Activated T-helper 17 cell treated with anti-CD3 and anti-CD28 coated beads, Interleukin-2, amount 50 U/mL, for 72 hours (primary cell): ENCODE measurements at regions not wholly inside any gene's neighbourhood (a gene's known extent, or its start where the extent isn't known, plus 50 kb on each side); places are given as distances from the start of the nearest gene placed in this dataset.
A peak's percentile ranks its signal among the peaks of the same experiment; 100 is the strongest.
"Not testable (repeated sequence)": the region's sequence is repeated elsewhere in the genome, so short reads cannot be mapped to it uniquely, and the experiment has no call there.

Experiments
- ATAC-seq: fragments of 150-1000 bp; cut with Tn5 transposase; replicated peaks from 2 replicates; pipeline ENCODE4 v1.10.0; 2021; ENCODE audit warnings: mild to moderate bottlenecking, moderate library complexity
- H3K27ac Mint-ChIP-seq: one replicate; pipeline ENCODE4 v1.8.0; 2022; ENCODE audit warnings: mixed read lengths
- H3K27me3 Mint-ChIP-seq: one replicate; pipeline ENCODE4 v1.8.0; 2022; ENCODE audit warnings: mixed read lengths
- H3K36me3 Mint-ChIP-seq: one replicate; pipeline ENCODE4 v1.8.0; 2022; ENCODE audit warnings: low read depth, mild to moderate bottlenecking, mixed read lengths
- H3K4me1 Mint-ChIP-seq: one replicate; pipeline ENCODE4 v1.8.0; 2022; ENCODE audit warnings: mixed read lengths
- H3K4me3 Mint-ChIP-seq: one replicate; pipeline ENCODE4 v1.8.0; 2022; ENCODE audit warnings: mild to moderate bottlenecking, mixed read lengths
- H3K9me3 Mint-ChIP-seq: one replicate; pipeline ENCODE4 v1.8.0; 2022; ENCODE audit warnings: mixed read lengths

DNA sequence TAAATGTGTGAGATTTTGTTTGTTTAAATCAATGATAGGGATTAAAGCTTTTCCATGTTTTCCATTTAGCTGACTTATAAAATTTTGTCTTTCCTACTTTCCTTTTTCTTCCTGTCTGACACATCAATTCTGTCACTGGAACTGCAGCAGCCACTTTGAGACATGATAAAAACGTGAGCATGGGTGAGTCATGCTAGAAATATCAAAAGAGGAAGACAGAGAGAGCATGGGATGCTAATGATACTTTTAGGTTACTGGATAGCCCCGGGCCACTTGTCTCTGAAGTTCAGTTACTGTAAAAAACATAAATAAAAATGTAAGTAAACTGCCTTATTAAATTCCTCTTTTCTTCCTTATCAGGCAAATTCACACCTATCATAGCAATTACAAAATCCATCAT, 1332.0 kb upstream of the PCDH20 start:
- no peak overlapping the region for H3K27ac Mint-ChIP-seq
- H3K9me3 Mint-ChIP-seq, result peaks cover 14% of the 10 kb centered on the region
- ATAC-seq, result no peak
- no peaks in the 10 kb centered on the region for H3K36me3 Mint-ChIP-seq
- no peaks in the 10 kb centered on the region for H3K4me1 Mint-ChIP-seq
- H3K4me3 Mint-ChIP-seq, result no peak overlapping the region
- H3K27me3 Mint-ChIP-seq, result no peaks in the 10 kb centered on the region

DNA sequence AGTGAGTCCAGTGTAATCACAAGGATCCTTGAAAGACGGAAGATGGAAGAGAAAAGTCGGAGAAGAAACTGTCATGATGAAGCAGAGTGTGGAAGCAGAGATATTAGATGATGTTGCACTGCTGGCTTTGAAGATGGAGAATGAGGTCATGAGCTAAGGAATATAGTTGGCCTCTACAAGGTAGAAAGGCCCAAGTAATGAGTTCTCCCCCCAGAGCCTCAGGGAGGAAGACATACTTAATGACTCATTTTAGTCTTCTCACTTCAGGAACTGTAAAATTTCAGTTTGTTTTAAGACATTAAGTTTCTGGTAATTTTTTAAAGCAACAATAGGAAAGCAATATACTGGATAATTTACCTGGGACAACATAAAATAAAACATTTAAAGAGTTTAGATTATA, 1331.5 kb upstream of the PCDH20 start:
- Mint-ChIP-seq H3K36me3 (no peaks in the 10 kb centered on the region), H3K4me3 (no peak overlapping the region), H3K27ac (no peak overlapping the region), H3K4me1 (no peaks in the 10 kb centered on the region), H3K27me3 (no peaks in the 10 kb centered on the region), H3K9me3 (peaks cover 14% of the 10 kb centered on the region)
- ATAC-seq, result no peak

DNA sequence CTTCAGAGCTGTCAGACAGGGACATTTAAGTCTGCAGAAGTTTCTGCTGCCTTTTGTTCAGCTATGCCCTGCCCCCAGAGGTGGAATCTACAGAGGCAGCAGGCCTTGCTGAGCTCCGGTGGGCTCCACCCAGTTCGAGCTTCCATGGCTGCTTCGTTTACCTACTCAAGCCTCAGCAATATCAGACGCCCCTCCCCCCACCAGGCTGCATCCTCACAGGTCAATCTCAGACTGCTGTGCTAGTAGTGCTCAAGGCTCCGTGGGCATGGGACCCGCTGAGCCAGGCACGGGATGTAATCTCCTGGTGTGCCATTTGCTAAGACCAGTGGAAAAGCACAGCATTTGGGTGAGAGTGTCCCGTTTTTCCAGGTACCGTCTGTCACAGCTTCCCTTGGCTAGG, 1314.1 kb upstream of the PCDH20 start:
- not testable (repeated sequence) for H3K4me1 Mint-ChIP-seq, H3K4me3 Mint-ChIP-seq, ATAC-seq, H3K27ac Mint-ChIP-seq, H3K27me3 Mint-ChIP-seq, H3K36me3 Mint-ChIP-seq
- peaks cover 12% of the 10 kb centered on the region for H3K9me3 Mint-ChIP-seq

- Mint-ChIP-seq H3K27me3 (no peaks in the 10 kb centered on the region), H3K36me3 (no peaks in the 10 kb centered on the region), H3K9me3 (peaks cover 9% of the 10 kb centered on the region), H3K4me1 (no peaks in the 10 kb centered on the region), H3K4me3 (no peak overlapping the region), H3K27ac (no peak overlapping the region)
- no peak for ATAC-seq
Measured at GRCh38 chr13:62721893-62722292, 1306.2 kb upstream of the PCDH20 start.

DNA sequence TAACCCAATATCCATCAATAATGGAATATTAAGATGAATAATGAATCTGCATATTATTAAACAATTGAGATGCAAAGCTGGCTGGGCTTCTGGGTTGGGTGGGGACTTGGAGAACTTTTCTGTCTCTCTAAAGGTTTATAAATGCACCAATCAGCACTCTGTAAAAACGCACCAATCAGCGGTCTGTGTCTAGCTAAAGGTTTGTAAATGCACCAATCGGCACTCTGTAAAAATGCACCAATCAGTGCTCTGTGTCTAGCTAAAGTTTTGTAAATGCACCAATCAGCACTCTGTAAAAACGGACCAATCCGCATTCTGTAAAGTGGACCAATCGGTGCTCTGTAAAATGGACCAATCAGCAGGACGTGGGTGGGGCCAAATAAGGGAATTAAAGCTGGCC, 1296.3 kb upstream of the PCDH20 start:
- H3K4me3 Mint-ChIP-seq, H3K4me1 Mint-ChIP-seq, H3K27me3 Mint-ChIP-seq, H3K36me3 Mint-ChIP-seq, ATAC-seq, H3K27ac Mint-ChIP-seq: not testable (repeated sequence)
- peaks cover 21% of the 10 kb centered on the region for H3K9me3 Mint-ChIP-seq

GRCh38 chr13:62710787-62711186, 1295.1 kb upstream of the PCDH20 start:
- H3K27ac Mint-ChIP-seq, result no peak overlapping the region

GRCh38 chr13:62706048-62706447, 1290.4 kb upstream of the PCDH20 start:
- no peak overlapping the region for H3K4me3 Mint-ChIP-seq
- peaks cover 3% of the 10 kb centered on the region for H3K9me3 Mint-ChIP-seq
- H3K27ac Mint-ChIP-seq, result no peak overlapping the region
- no peaks in the 10 kb centered on the region for H3K27me3 Mint-ChIP-seq
- no peaks in the 10 kb centered on the region for H3K4me1 Mint-ChIP-seq
- ATAC-seq, result peak; percentile 21
- H3K36me3 Mint-ChIP-seq, result no peaks in the 10 kb centered on the region

More at GRCh38 chr13:62710787-62711186, 1295.1 kb upstream of the PCDH20 start:
- ATAC-seq, result no peak
- no peaks in the 10 kb centered on the region for H3K36me3 Mint-ChIP-seq
- H3K27me3 Mint-ChIP-seq, result no peaks in the 10 kb centered on the region
- peaks cover 21% of the 10 kb centered on the region for H3K9me3 Mint-ChIP-seq
- no peak overlapping the region for H3K4me3 Mint-ChIP-seq
- H3K4me1 Mint-ChIP-seq, result no peaks in the 10 kb centered on the region

GRCh38 chr13:62704875-62705274, 1289.2 kb upstream of the PCDH20 start:
- no peaks in the 10 kb centered on the region for H3K27me3 Mint-ChIP-seq
- H3K9me3 Mint-ChIP-seq, result peaks cover 3% of the 10 kb centered on the region
- no peak overlapping the region for H3K4me3 Mint-ChIP-seq
- H3K36me3 Mint-ChIP-seq, result no peaks in the 10 kb centered on the region
- H3K27ac Mint-ChIP-seq, result no peak overlapping the region
- no peak for ATAC-seq
- no peaks in the 10 kb centered on the region for H3K4me1 Mint-ChIP-seq

DNA sequence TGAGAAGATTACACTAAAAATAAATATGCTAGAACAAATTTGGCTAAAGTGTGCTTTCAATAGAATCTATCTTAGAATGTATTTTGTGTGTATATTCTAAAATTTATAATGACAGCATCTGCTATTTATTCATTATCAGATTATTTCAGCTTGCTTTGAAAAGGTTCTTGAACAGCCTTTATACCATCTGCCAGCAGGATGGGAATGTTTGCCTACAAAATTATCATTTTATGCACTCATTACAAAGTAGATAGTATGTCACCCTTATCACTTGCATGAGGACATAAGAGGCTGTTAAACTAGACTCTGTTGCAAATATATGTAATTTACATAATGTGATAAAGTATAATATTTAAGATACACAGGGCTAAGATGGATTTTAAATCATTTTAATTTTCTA, 1286.9 kb upstream of the PCDH20 start:
- no peaks in the 10 kb centered on the region for H3K36me3 Mint-ChIP-seq
- no peak overlapping the region for H3K4me3 Mint-ChIP-seq
- H3K4me1 Mint-ChIP-seq, result no peaks in the 10 kb centered on the region
- H3K27ac Mint-ChIP-seq, result no peak overlapping the region
- no peaks in the 10 kb centered on the region for H3K27me3 Mint-ChIP-seq
- ATAC-seq, result no peak
- H3K9me3 Mint-ChIP-seq, result peaks cover 3% of the 10 kb centered on the region

DNA sequence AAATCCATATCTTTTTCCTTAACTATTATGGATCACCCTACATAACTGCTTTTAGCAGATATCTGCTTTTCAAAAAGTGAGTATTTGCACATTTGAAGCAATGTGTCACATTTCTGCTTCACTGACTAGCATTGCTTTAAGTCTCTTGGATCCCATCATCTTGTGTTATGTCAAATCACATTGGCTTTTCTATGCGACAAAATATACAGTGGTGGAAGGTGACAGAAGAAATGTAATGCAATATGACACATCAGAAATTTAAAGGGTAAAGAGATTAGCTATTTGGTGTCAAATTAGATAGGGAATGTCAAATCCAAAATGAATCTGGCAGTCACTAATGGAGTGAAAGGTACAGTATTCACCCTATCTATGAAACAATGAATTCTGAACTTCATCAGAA, 1282.1 kb upstream of the PCDH20 start:
- H3K27ac Mint-ChIP-seq, result no peak overlapping the region
- no peaks in the 10 kb centered on the region for H3K27me3 Mint-ChIP-seq
- H3K9me3 Mint-ChIP-seq, result peaks cover 3% of the 10 kb centered on the region
- no peak for ATAC-seq
- H3K4me1 Mint-ChIP-seq, result no peaks in the 10 kb centered on the region
- no peak overlapping the region for H3K4me3 Mint-ChIP-seq
- no peaks in the 10 kb centered on the region for H3K36me3 Mint-ChIP-seq

- Mint-ChIP-seq H3K4me1 (no peaks in the 10 kb centered on the region), H3K36me3 (no peaks in the 10 kb centered on the region), H3K27me3 (no peaks in the 10 kb centered on the region), H3K9me3 (peaks cover 7% of the 10 kb centered on the region), H3K4me3 (no peak overlapping the region), H3K27ac (no peak overlapping the region)
- ATAC-seq, result no peak
Measured at GRCh38 chr13:62696490-62696889, 1280.8 kb upstream of the PCDH20 start.

GRCh38 chr13:62687732-62688131, 1272.1 kb upstream of the PCDH20 start:
- Mint-ChIP-seq H3K4me1 (no peaks in the 10 kb centered on the region), H3K4me3 (no peak overlapping the region)
- ATAC-seq, result no peak

DNA sequence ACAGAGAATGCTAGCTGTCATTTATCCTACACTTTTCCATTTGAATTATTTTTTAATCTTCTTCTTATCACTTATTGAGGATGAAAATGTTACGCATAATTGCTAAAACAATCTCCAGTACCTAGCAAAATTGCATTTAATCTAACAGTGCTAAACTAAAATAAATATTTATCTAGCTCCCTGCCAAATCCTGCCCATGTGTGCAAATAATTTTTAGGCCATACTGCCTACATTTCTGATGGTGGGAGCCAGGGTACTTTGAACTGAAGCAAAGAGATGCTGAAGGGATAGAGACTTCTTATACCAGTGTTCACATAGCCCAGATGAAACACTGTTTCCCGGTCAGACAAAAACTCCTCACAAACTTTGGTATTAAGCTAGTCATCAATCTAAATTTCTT, 1268.7 kb upstream of the PCDH20 start:
- Mint-ChIP-seq H3K9me3 (no peaks in the 10 kb centered on the region), H3K27me3 (no peaks in the 10 kb centered on the region), H3K36me3 (no peaks in the 10 kb centered on the region), H3K4me1 (no peaks in the 10 kb centered on the region), H3K4me3 (no peak overlapping the region), H3K27ac (no peak overlapping the region)
- no peak for ATAC-seq

More at GRCh38 chr13:62687732-62688131, 1272.1 kb upstream of the PCDH20 start:
- Mint-ChIP-seq H3K27me3 (no peaks in the 10 kb centered on the region), H3K9me3 (peaks cover 4% of the 10 kb centered on the region), H3K27ac (no peak overlapping the region), H3K36me3 (no peaks in the 10 kb centered on the region)

GRCh38 chr13:62682788-62683187, 1267.1 kb upstream of the PCDH20 start:
- Mint-ChIP-seq H3K27ac (no peak overlapping the region), H3K9me3 (no peaks in the 10 kb centered on the region), H3K4me3 (no peak overlapping the region), H3K36me3 (no peaks in the 10 kb centered on the region), H3K4me1 (no peaks in the 10 kb centered on the region), H3K27me3 (no peaks in the 10 kb centered on the region)
- no peak for ATAC-seq

- Mint-ChIP-seq H3K36me3 (no peaks in the 10 kb centered on the region), H3K9me3 (peaks cover 10% of the 10 kb centered on the region), H3K27ac (no peak overlapping the region), H3K4me3 (no peak overlapping the region), H3K27me3 (no peaks in the 10 kb centered on the region), H3K4me1 (no peaks in the 10 kb centered on the region)
- ATAC-seq, result no peak
Measured at GRCh38 chr13:62678039-62678438, 1262.4 kb upstream of the PCDH20 start.

- no peak overlapping the region for H3K27ac Mint-ChIP-seq
- peaks cover 11% of the 10 kb centered on the region for H3K9me3 Mint-ChIP-seq
- H3K4me1 Mint-ChIP-seq, result no peaks in the 10 kb centered on the region
- H3K4me3 Mint-ChIP-seq, result no peak overlapping the region
- no peak for ATAC-seq
- no peaks in the 10 kb centered on the region for H3K27me3 Mint-ChIP-seq
- H3K36me3 Mint-ChIP-seq, result no peaks in the 10 kb centered on the region
Measured at GRCh38 chr13:62663767-62664166, 1248.1 kb upstream of the PCDH20 start.
